Stimulated activated CD4-positive, alpha-beta T cell treated with anti-CD3 and anti-CD28 coated beads, Interleukin-4, amount 100 ng/mL, for 48 hours (primary cell): ENCODE measurements at regions not wholly inside any gene's neighbourhood (a gene's known extent, or its start where the extent isn't known, plus 50 kb on each side); places are given as distances from the start of the nearest gene placed in this dataset.

Source experiments
- DNase-seq, 2 donors: peaks; one replicate each; pipeline ENCODE4 v3.0.0-alpha.2; 2020; ENCODE audit warnings: low read depth in 2 of 2

GRCh38 chr10:121070275-121071070 lies 219.3 kb downstream of the WDR11 start:
- no peak for DNase-seq

DNA sequence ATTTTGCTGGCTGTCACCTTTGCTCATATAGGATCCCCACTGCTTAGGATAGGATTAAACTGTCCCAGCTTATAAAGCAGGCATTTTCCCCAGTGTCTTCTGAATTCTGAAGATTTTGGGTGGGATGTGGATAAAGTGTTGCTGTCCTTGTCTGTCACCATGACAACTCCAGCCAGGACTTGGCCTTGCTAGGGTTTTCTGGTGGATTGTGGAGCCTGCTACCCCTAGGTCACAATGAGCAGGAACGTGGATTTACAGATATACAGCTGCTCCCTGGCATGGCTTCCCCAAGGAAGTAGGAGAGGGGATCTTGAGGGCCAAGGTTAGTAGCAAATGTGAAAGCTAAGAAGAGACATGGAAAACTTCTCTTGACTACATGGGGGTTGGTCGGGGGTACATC lies 220.7 kb downstream of the WDR11 start:
- DNase-seq = no peak

DNA sequence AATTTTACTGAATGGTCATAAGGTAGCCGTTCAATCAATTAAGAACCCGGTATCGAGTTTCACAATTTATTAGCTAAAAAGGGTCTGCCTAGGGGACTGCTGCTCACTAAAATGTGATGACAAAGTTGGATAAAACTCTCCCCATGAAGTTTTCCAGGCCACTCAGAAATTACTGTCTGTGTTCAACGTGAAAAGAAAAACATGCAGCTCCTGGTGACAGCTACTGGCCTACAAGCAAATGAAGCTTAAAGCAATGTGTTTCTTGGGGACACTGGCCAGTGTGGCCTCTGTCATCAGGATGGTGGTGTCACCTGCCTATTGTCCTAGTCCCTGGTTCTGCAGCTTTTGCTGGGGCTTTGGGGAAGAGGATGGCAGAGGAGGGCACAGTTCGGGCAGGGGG lies 222.6 kb downstream of the WDR11 start:
- no peak for DNase-seq

DNA sequence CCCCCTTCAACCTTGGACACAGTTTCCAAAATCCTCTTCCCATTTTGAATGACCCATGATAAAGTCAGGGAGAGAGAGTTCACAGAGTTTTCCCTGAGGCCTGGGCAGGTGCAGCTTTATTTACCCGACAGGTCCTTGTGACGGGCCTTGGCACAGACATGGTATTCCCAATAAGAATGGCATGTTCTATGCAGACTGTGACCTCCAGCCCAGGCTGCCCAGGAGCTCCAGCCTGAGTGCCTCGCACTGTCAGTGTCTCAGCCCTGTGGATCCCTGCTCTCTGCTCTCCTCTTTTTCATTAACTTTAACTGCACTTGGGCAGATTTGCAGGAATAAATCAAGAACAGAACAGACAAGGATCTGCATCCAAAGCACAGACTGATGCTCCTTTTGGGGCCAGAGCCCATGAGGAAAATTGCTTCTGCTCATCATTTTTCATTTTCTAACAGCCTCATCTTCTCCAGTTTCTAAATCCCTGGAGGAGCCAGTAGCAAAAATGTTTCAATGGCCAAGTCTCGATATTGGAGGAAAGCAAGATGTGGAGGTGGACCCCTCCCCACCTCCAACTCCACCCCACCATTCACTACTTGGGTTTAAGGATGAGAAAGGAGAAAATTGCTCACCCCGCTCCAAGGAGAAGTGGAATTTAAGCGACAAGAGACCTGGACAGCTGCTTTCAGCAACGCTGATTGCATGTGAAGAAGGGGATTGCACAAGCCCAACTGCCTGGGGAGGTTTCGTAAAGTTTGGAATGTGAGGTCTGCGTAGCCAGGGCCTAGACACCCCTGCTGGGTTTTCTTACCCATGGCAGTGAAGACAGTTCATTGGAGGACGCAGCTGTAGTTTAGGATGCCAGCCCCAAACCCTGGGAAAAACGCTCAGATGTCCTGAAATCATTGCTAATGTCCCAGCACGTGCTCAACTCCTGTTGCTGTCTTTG lies 225.9 kb downstream of the WDR11 start:
- no peak for DNase-seq

- no peak for DNase-seq
Measured at GRCh38 chr10:121078036-121078435, 226.9 kb downstream of the WDR11 start.

- no peak for DNase-seq
Measured at GRCh38 chr10:121078672-121079102, 227.5 kb downstream of the WDR11 start.

DNA sequence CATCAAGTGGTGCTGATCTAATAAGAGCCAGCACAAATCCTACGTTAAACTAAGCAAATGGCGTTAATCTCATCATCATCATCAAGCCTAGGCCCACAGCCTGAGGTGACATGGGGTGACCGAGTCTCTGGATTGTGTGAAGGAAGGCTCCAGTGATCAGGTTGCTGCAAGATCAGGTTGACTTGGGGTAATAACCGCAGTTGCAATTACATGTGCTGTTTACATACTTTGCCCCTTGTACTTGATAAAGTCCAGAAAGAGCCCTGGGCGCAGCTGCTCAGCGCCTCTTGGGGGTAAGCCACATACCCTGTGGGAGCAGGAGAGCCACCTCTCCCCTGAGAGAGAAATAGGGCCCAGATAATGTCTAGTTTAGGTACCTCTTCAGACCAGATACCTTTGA lies 228.1 kb downstream of the WDR11 start:
- DNase-seq = no peak

DNA sequence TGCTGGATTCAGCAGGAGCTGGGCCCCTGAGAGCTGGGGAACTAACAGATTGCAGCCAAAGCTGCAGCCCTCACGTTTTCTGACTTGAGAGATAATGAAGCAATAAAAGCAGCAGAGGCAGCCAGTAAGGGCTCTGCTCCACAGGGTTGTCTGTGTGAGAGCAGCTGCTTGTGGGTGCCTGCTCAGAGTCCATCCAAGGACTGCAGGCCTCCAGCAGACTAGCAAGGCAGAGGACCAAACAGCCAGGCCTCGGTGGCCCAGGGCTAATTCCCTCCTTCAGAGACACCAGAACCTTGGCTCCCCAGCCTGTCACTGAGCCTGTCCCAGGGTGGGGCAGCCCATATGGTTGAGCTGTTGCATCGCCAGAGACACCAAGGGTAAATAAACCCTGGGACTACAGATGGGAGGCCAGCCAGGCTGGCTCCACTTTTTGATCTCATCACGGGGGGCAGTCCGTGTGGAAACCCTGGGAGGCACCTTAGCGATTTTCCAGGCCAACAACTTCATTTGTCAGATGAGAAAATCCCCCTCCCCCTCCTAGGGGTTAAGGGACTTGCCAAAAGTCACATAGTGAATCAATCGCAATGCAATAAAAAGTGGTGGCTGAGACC lies 229.2 kb downstream of the WDR11 start:
- DNase-seq = no peak

- DNase-seq = no peak
Measured at GRCh38 chr10:121081306-121081705, 230.1 kb downstream of the WDR11 start.

- no peak for DNase-seq
Measured at GRCh38 chr10:121082984-121083383, 231.8 kb downstream of the WDR11 start.

GRCh38 chr10:121084016-121084674 lies 233.0 kb downstream of the WDR11 start:
- no peak for DNase-seq

DNA sequence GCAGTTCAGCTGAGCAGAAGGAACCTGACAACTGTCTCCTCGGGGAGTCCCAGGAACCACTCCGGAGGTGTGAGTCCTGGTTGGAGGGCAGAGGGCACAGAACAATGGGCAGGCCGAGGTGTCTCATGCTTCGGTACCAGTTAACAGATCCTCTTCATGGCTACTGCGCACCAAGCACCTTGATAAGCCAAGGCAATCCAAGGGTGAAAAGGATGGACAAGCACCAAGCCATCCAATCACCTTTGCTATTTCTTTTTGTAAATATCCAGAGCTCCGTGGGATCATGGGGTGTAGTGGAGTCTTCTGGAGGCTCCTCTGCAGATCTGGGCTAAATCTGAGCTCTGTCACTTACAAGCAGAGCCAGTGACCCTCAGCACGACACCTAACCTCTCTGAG lies 233.5 kb downstream of the WDR11 start:
- DNase-seq = no peak

- no peak for DNase-seq
Measured at GRCh38 chr10:121085367-121085766, 234.2 kb downstream of the WDR11 start.

- DNase-seq = no peak
Measured at GRCh38 chr10:121087129-121087528, 236.0 kb downstream of the WDR11 start.

DNA sequence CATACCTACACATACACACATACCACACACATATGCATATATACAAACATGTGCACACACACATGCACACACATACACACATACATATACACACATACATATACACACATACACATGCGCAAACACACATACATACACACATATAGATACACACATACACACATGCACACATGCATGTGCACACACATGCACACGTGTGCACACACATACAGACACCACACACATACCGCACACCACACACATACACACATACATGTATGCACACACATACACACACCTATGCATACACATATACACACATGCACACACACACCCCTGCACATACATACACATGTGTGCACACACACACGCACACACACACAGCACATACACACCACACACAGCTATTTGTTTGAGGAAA lies 236.5 kb downstream of the WDR11 start:
- no peak for DNase-seq

- DNase-seq = no peak
Measured at GRCh38 chr10:121088524-121088923, 237.4 kb downstream of the WDR11 start.

- DNase-seq = no peak
Measured at GRCh38 chr10:121089434-121089833, 238.3 kb downstream of the WDR11 start.

GRCh38 chr10:121091961-121092719 lies 241.0 kb downstream of the WDR11 start:
- DNase-seq = no peak

DNA sequence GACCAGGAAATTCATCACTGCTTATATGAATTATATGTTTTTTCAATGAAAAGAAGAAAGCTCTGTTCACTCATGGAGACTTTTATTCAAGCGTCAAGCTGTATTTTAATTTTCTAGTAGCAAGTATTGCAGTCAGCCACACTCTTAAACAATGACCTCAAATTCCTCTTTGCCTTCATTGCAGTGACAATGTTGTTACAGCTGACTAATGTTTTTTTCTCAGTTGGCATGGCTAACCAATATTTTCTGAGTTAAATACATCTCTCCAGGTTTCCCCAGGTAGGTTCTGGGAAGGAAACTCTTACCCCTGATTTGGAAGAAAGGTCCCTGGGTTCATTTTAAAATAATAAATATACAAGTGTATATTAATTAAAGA lies 241.5 kb downstream of the WDR11 start:
- no peak for DNase-seq

DNA sequence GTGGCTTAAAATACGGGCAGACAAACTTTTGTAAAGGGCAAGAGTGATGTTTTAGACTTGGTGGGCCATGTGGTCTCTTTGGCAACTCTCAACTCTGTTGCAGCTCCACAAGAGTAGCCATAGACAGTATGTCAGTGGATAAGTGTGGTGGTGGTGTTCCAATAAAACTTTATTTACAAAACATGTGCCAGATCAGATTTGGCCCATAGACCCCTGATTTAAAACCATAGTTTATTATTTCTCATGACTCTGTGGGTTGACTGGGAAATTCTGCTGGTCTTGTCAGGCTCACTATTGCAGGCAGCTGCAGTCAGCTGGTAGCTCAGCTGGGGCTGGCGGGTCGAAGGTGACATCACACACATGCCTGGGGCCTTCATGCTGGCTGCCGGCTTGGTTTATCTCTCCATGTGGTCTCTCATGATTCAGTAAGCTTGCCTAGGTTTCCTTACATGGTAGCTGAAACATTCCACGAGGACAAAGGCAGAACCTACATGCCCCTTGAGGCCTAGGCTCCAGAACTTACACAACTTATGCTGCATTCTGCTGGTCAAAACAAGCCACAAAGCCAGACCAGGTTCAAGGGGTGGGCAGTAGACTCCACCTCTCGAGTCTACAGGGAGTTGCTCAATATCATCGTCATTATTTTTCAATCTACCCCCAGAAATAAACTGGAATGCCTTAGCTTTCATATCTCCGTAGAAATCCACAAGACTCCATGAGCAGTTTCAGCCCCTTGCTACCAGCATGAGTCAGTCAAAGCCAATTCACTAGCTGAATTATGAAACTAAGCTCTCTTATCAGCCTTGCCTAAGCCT lies 245.7 kb downstream of the WDR11 start:
- no peak for DNase-seq
